Activated CD4-positive, alpha-beta memory T cell treated with anti-CD3 and anti-CD28 coated beads, Interleukin-2, amount 10 ng/mL, durations not matched to agents 7 days and 5 days (primary cell): ENCODE measurements at regions not wholly inside any gene's neighbourhood (a gene's known extent, or its start where the extent isn't known, plus 50 kb on each side); places are given as distances from the start of the nearest gene placed in this dataset.

Experiments
- CTCF ChIA-PET: fragments of 350-600 bp; sonication (Branson Sonifier 250); formaldehyde crosslinking; loops from one replicate; lab custom pipeline; 2021; ENCODE audit warnings: antibody characterized with exemption, inconsistent platforms; lab: Charles Lee
- POLR2A ChIA-PET: fragments of 350-600 bp; sonication (Branson Sonifier 250); formaldehyde crosslinking; loops from one replicate; lab custom pipeline; 2021; ENCODE audit warnings: antibody characterized with exemption; lab: Charles Lee
- DNase-seq: peaks from one replicate; pipeline ENCODE4 v3.0.0-alpha.2; 2020
- H3K27ac Mint-ChIP-seq: one replicate; pipeline ENCODE4 v1.8.0; 2021; ENCODE audit warnings: mild to moderate bottlenecking, mixed read lengths
- H3K27me3 Mint-ChIP-seq: one replicate; pipeline ENCODE4 v1.8.0; 2021; ENCODE audit warnings: mixed read lengths
- H3K36me3 Mint-ChIP-seq: one replicate; pipeline ENCODE4 v1.8.0; 2021; ENCODE audit warnings: low read depth, mixed read lengths
- H3K4me1 Mint-ChIP-seq: one replicate; pipeline ENCODE4 v1.8.0; 2021; ENCODE audit warnings: mixed read lengths
- H3K4me3 Mint-ChIP-seq: one replicate; pipeline ENCODE4 v1.8.0; 2021; ENCODE audit warnings: mild to moderate bottlenecking, mixed read lengths
- H3K9me3 Mint-ChIP-seq: one replicate; pipeline ENCODE4 v1.8.0; 2021; ENCODE audit warnings: mixed read lengths

DNA sequence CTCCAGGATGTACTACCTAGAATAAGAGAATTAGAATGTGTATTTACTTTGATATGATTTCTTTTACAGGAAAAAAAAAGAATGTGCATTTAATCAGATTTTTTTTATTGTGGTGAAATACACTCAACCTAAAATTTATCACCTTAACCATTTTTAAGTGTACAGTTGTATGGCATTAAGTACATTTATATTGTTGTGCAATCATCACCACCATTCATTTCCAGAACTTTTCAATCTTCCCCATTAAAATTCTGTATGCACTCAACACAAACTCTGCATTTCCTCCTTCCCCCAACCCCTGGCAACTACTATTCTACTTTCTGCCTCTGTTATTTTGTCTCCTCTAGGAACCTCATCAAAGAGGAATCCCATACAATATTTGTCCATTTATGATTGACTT, 66.0 kb upstream of the APC start:
- H3K36me3 Mint-ChIP-seq, result peaks cover 2% of the 10 kb centered on the region

DNA sequence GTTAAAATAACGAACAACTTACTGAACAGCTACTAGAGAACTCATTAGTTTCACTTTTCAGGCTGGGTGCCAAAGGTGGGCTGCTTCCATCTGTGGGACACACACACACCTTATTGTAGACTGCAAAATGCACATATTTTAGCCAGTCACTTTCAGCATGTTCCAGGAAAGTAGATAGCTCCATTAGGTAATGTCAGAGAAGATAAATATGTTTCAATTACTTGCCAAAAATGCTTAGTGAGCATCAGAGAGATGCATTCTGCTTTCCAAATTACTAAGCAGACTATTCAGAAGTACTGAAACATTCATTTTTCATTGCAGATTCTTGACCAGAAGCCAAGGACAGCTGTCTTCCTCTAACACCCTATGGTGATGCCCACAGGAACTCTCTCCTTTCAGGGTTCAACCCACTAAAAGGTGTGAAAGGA, 56.2 kb upstream of the APC start:
- POLR2A ChIA-PET, result no interaction called here

More for the DNA sequence above, 66.0 kb upstream of the APC start:
- H3K9me3 Mint-ChIP-seq, result no peaks in the 10 kb centered on the region
- peaks cover 33% of the 10 kb centered on the region for H3K27me3 Mint-ChIP-seq
- DNase-seq, result no peak
- H3K4me3 Mint-ChIP-seq, result no peak overlapping the region
- no peaks in the 10 kb centered on the region for H3K4me1 Mint-ChIP-seq
- H3K27ac Mint-ChIP-seq, result no peak overlapping the region
- ChIA-PET CTCF (no interaction called here), POLR2A (no interaction called here)

GRCh38 chr5:112682621-112683061, 55.0 kb upstream of the APC start:
- Mint-ChIP-seq H3K4me1 (no peaks in the 10 kb centered on the region), H3K4me3 (no peak overlapping the region), H3K36me3 (no peaks in the 10 kb centered on the region), H3K9me3 (no peaks in the 10 kb centered on the region), H3K27ac (no peak overlapping the region), H3K27me3 (peaks cover 33% of the 10 kb centered on the region)
- DNase-seq, result no peak
- CTCF ChIA-PET, result no interaction called here
- POLR2A ChIA-PET, result no interaction called here

More for the DNA sequence above, 56.2 kb upstream of the APC start:
- DNase-seq, result no peak
- CTCF ChIA-PET, result no interaction called here
- H3K27ac Mint-ChIP-seq, result no peak overlapping the region
- H3K36me3 Mint-ChIP-seq, result no peaks in the 10 kb centered on the region
- no peak overlapping the region for H3K4me3 Mint-ChIP-seq
- H3K4me1 Mint-ChIP-seq, result no peaks in the 10 kb centered on the region
- no peaks in the 10 kb centered on the region for H3K9me3 Mint-ChIP-seq
- peaks cover 34% of the 10 kb centered on the region for H3K27me3 Mint-ChIP-seq

- H3K27me3 Mint-ChIP-seq, result peaks cover 39% of the 10 kb centered on the region
- H3K4me1 Mint-ChIP-seq, result no peaks in the 10 kb centered on the region
- no peak overlapping the region for H3K27ac Mint-ChIP-seq
- ChIA-PET CTCF (interaction anchor here (0.8 kb wide), 1 partner anchor 8 kb away, joined by 3 read pairs; no protein-coding TSS in a partner anchor), POLR2A (no interaction called here)
- H3K4me3 Mint-ChIP-seq, result no peak overlapping the region
- no peaks in the 10 kb centered on the region for H3K36me3 Mint-ChIP-seq
- no peak for DNase-seq
- H3K9me3 Mint-ChIP-seq, result no peaks in the 10 kb centered on the region
Measured at GRCh38 chr5:112684121-112684520, 53.6 kb upstream of the APC start.

GRCh38 chr5:112684737-112685136, 52.9 kb upstream of the APC start:
- CTCF ChIA-PET, result no interaction called here
- DNase-seq, result no peak

GRCh38 chr5:112685386-112685785, 52.3 kb upstream of the APC start:
- peaks cover 43% of the 10 kb centered on the region for H3K27me3 Mint-ChIP-seq
- H3K9me3 Mint-ChIP-seq, result no peaks in the 10 kb centered on the region
- H3K36me3 Mint-ChIP-seq, result no peaks in the 10 kb centered on the region
- CTCF ChIA-PET, result interaction anchor here (1.3 to 1.4 kb wide), 2 partner anchors 13 to 72 kb away, joined by 3 read pairs; no protein-coding TSS in a partner anchor
- H3K4me1 Mint-ChIP-seq, result no peaks in the 10 kb centered on the region
- no peak overlapping the region for H3K27ac Mint-ChIP-seq
- no peak for DNase-seq
- POLR2A ChIA-PET, result no interaction called here
- no peak overlapping the region for H3K4me3 Mint-ChIP-seq

More at GRCh38 chr5:112684737-112685136, 52.9 kb upstream of the APC start:
- Mint-ChIP-seq H3K9me3 (no peaks in the 10 kb centered on the region), H3K36me3 (no peaks in the 10 kb centered on the region), H3K4me3 (no peak overlapping the region), H3K4me1 (no peaks in the 10 kb centered on the region), H3K27ac (no peak overlapping the region), H3K27me3 (peaks cover 39% of the 10 kb centered on the region)
- POLR2A ChIA-PET, result no interaction called here

GRCh38 chr5:112685931-112686330, 51.8 kb upstream of the APC start:
- H3K27ac Mint-ChIP-seq, result no peak overlapping the region
- no peaks in the 10 kb centered on the region for H3K4me1 Mint-ChIP-seq
- no peak for DNase-seq
- POLR2A ChIA-PET, result no interaction called here
- H3K27me3 Mint-ChIP-seq, result peaks cover 45% of the 10 kb centered on the region
- no peaks in the 10 kb centered on the region for H3K36me3 Mint-ChIP-seq
- no peak overlapping the region for H3K4me3 Mint-ChIP-seq
- CTCF ChIA-PET, result interaction anchor here (0.6 to 1.4 kb wide), 3 partner anchors 12 to 72 kb away, joined by 3 read pairs; no protein-coding TSS in a partner anchor
- no peaks in the 10 kb centered on the region for H3K9me3 Mint-ChIP-seq

DNA sequence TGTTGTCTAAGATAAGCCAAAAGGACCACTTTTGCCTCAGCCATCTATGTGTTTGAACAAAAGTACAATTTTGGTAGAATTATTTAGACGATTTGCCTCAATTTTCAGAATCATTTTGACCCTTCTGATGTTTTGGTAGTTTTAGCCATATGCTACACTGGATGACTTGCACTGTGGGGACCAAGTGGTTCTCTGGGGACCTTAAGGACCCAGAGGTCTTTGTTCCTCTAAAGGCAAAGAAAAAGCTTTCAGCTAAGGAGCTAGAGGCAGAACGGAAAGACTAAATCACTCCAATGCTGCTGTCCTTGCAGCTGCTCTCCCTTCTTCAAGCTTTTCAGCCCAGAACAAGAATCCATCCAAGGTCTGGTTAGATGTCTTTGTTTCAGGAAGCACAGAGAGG, 51.0 kb upstream of the APC start:
- no peaks in the 10 kb centered on the region for H3K36me3 Mint-ChIP-seq
- POLR2A ChIA-PET, result no interaction called here
- H3K27ac Mint-ChIP-seq, result no peak overlapping the region
- H3K4me1 Mint-ChIP-seq, result peaks cover under 1% of the 10 kb centered on the region
- H3K4me3 Mint-ChIP-seq, result no peak overlapping the region
- no peaks in the 10 kb centered on the region for H3K9me3 Mint-ChIP-seq
- CTCF ChIA-PET, result interaction anchor here (0.6 to 1.1 kb wide), 2 partner anchors 10 to 69 kb away, joined by 3 to 8 read pairs; no protein-coding TSS in a partner anchor
- no peak for DNase-seq
- H3K27me3 Mint-ChIP-seq, result peaks cover 45% of the 10 kb centered on the region

GRCh38 chr5:112687306-112687705, 50.4 kb upstream of the APC start:
- Mint-ChIP-seq H3K9me3 (no peaks in the 10 kb centered on the region), H3K27me3 (peaks cover 51% of the 10 kb centered on the region), H3K4me1 (peaks cover 3% of the 10 kb centered on the region), H3K27ac (no peak overlapping the region), H3K36me3 (no peaks in the 10 kb centered on the region), H3K4me3 (no peak overlapping the region)
- ChIA-PET POLR2A (no interaction called here), CTCF (interaction anchor here (1.1 kb wide), 1 partner anchor 10 kb away, joined by 8 read pairs; no protein-coding TSS in a partner anchor)
- DNase-seq, result no peak
